Central memory CD8-positive, alpha-beta T cell (primary cell): ENCODE measurements at regions not wholly inside any gene's neighbourhood (a gene's known extent, or its start where the extent isn't known, plus 50 kb on each side); places are given as distances from the start of the nearest gene placed in this dataset.
"Not testable (repeated sequence)": the region's sequence is repeated elsewhere in the genome, so short reads cannot be mapped to it uniquely, and the experiment has no call there.

Source experiments
- ATAC-seq: fragments of 150-1000 bp; cut with Tn5 transposase; replicated peaks from 2 replicates; pipeline ENCODE4 v1.10.0; 2022; ENCODE audit warnings: mild to moderate bottlenecking, moderate FRiP score, moderate number of reproducible peaks; ENCODE audit not compliant: poor library complexity, severe bottlenecking; ENCODE audit errors: extremely low read depth
- DNase-seq, 2 donors: peaks; one replicate each; pipeline ENCODE4 v3.0.0; 2021; ENCODE audit warnings: low spot score in 2 of 2
- H3K27ac Mint-ChIP-seq: one replicate; pipeline ENCODE4 v1.8.0; 2022; ENCODE audit warnings: low read depth, mild to moderate bottlenecking, moderate library complexity, mixed read lengths
- H3K27me3 Mint-ChIP-seq: one replicate; pipeline ENCODE4 v1.8.0; 2022; ENCODE audit warnings: mixed read lengths
- H3K36me3 Mint-ChIP-seq: one replicate; pipeline ENCODE4 v1.8.0; 2022; ENCODE audit warnings: mild to moderate bottlenecking, moderate library complexity, mixed read lengths; ENCODE audit not compliant: insufficient read depth
- H3K4me1 Mint-ChIP-seq: one replicate; pipeline ENCODE4 v1.8.0; 2022; ENCODE audit warnings: mixed read lengths
- H3K4me3 Mint-ChIP-seq: one replicate; pipeline ENCODE4 v1.8.0; 2022; ENCODE audit warnings: mild to moderate bottlenecking, moderate library complexity, mixed read lengths
- H3K9me3 Mint-ChIP-seq: one replicate; pipeline ENCODE4 v1.8.0; 2022; ENCODE audit warnings: mixed read lengths

GRCh38 chr10:21125471-21126228 is 228.5 kb upstream of the NEBL start:
- no peaks in the 10 kb centered on the region for H3K4me1 Mint-ChIP-seq
- no peak for ATAC-seq
- H3K9me3 Mint-ChIP-seq = no peaks in the 10 kb centered on the region
- no peak overlapping the region for H3K27ac Mint-ChIP-seq
- no peak for DNase-seq
- H3K36me3 Mint-ChIP-seq = no peaks in the 10 kb centered on the region
- H3K4me3 Mint-ChIP-seq = no peak overlapping the region
- H3K27me3 Mint-ChIP-seq = no peaks in the 10 kb centered on the region

DNA sequence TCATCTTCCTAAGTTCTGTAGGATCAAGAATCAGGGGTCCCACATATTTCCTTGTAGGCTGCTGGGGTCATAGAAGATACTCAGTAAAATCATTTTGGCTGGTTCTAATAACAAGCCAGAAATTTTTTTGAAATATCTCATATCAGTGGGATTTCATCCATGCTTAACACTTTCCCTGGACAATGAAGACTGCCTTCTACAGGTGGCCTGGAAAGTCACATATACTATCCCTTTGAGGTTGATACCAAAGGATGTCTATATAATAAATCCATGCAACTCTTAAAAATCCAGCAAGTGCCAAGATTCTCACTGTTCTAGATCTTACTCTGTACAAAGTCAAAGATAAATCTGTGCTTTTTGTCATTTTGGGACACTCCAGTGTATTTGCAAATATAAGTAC is 225.8 kb upstream of the NEBL start:
- H3K36me3 Mint-ChIP-seq = no peaks in the 10 kb centered on the region
- H3K9me3 Mint-ChIP-seq = no peaks in the 10 kb centered on the region
- DNase-seq = no peak
- H3K27ac Mint-ChIP-seq = no peak overlapping the region
- no peak overlapping the region for H3K4me3 Mint-ChIP-seq
- ATAC-seq = no peak
- H3K27me3 Mint-ChIP-seq = no peaks in the 10 kb centered on the region
- H3K4me1 Mint-ChIP-seq = no peaks in the 10 kb centered on the region

GRCh38 chr10:21121822-21122221 is 224.7 kb upstream of the NEBL start:
- H3K9me3 Mint-ChIP-seq, H3K4me1 Mint-ChIP-seq, H3K36me3 Mint-ChIP-seq, ATAC-seq, DNase-seq, H3K4me3 Mint-ChIP-seq, H3K27me3 Mint-ChIP-seq, H3K27ac Mint-ChIP-seq: not testable (repeated sequence)

DNA sequence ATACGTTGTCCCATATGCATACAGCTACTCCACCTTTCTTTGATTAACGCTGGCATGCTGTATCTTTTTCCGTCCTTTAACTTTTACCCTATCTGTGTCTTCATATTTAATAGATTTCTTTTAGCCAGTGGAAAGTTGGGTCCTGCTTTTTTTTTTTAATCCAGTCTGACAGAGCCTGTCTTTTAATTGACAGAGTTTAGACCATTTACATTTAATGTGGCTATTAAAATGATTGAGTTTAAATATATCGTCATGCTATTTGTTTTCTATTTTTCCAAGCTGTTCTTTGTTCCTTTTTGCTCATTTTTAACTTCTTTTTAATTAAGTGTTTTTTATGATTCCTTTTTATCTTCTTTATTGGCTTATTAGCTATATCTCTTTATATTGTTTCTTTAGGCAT is 217.6 kb upstream of the NEBL start:
- Mint-ChIP-seq H3K36me3 (peaks cover 2% of the 10 kb centered on the region), H3K27ac (no peak overlapping the region), H3K4me1 (no peaks in the 10 kb centered on the region), H3K4me3 (no peak overlapping the region), H3K9me3 (peaks cover 11% of the 10 kb centered on the region), H3K27me3 (peaks cover 30% of the 10 kb centered on the region)
- ATAC-seq = no peak
- no peak for DNase-seq

- Mint-ChIP-seq H3K4me1 (no peaks in the 10 kb centered on the region), H3K27me3 (peaks cover 35% of the 10 kb centered on the region), H3K9me3 (peaks cover 11% of the 10 kb centered on the region), H3K27ac (no peak overlapping the region), H3K36me3 (peaks cover 2% of the 10 kb centered on the region), H3K4me3 (no peak overlapping the region)
- DNase-seq = no peak
- ATAC-seq = no peak
These were observed 213.2 kb upstream of the NEBL start for GRCh38 chr10:21110358-21110757.

GRCh38 chr10:21106931-21107330 is 209.8 kb upstream of the NEBL start:
- ATAC-seq, H3K36me3 Mint-ChIP-seq, H3K27ac Mint-ChIP-seq, DNase-seq, H3K9me3 Mint-ChIP-seq, H3K4me1 Mint-ChIP-seq, H3K4me3 Mint-ChIP-seq: not testable (repeated sequence)
- H3K27me3 Mint-ChIP-seq = peaks cover 34% of the 10 kb centered on the region

DNA sequence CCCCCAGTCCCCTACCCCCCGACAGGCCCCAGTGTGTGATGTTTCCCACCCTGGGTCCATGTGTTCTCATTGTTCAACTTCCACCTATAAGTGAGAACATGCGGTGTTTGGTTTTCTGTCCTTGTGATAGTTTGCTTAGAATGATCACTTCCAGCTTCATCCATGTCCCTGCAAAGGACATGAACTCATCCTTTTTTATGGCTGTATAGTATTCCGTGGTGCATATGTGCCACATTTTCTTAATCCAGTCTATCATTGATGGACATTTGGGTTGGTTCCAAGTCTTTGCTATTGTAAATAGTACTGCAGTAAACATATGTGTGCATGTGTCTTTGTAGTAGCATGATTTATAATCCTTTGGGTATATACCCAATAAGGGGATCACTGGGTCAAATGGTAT is 208.2 kb upstream of the NEBL start:
- not testable (repeated sequence) for H3K4me3 Mint-ChIP-seq, H3K9me3 Mint-ChIP-seq, DNase-seq, H3K36me3 Mint-ChIP-seq, H3K27ac Mint-ChIP-seq, ATAC-seq, H3K4me1 Mint-ChIP-seq
- peaks cover 25% of the 10 kb centered on the region for H3K27me3 Mint-ChIP-seq

DNA sequence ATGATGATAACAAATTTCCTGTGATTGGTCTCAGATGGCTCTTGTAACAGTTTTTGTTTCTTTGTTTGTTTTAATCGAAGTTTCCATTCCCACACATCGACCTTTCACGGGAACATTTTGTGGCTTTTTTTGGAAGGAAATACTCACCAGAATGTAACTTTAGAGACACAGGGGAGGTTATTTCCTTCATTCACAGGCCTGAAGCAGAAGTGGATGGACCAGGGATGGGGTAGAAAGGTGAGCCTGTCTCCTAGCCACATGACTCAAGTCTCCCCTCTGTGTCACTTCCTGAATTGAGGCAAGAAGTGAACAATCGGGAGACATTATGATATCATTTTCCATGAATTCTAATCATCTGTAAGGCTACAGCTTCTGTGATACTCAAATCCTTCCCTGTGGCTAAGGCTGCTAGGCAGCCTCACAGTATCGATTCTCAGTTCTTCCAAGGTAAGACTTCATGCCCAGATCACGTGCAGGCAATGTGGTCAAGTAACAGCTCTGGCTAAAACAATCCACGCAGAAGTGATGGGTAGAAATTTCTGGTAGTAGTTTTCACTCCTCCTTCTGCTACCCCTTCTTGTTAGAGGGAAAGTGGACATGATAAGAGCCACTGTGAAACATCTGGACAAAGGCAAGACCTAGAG is 203.9 kb upstream of the NEBL start:
- no peak overlapping the region for H3K27ac Mint-ChIP-seq

DNA sequence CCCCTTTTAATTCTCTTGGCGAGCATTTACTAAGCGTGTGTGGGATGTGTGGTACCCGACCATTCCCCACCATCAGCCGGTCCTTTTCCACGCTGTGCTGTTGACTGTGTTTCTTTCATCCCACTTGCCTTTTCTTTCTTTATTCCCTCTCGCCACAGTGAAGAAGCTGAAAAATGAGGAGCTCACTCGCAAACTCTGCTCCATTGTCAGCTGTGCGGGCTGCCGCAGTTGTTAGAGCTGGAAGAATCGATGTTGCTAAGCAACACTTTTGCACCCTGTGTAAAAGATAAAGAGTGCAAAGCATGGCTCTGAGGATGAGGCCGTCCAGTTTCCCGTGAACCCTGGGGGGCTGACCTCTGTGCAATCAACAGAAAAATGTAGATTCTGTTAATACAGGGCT is 203.1 kb upstream of the NEBL start:
- no peak overlapping the region for H3K27ac Mint-ChIP-seq
- no peaks in the 10 kb centered on the region for H3K9me3 Mint-ChIP-seq
- no peaks in the 10 kb centered on the region for H3K4me1 Mint-ChIP-seq
- no peak for ATAC-seq
- H3K36me3 Mint-ChIP-seq = peaks cover 3% of the 10 kb centered on the region
- DNase-seq = no peak
- H3K4me3 Mint-ChIP-seq = no peak overlapping the region
- H3K27me3 Mint-ChIP-seq = no peaks in the 10 kb centered on the region

More for the DNA sequence above, 203.9 kb upstream of the NEBL start:
- Mint-ChIP-seq H3K27me3 (no peaks in the 10 kb centered on the region), H3K4me3 (no peak overlapping the region), H3K4me1 (no peaks in the 10 kb centered on the region), H3K36me3 (no peaks in the 10 kb centered on the region), H3K9me3 (no peaks in the 10 kb centered on the region)
- DNase-seq (no peak), ATAC-seq (no peak)

DNA sequence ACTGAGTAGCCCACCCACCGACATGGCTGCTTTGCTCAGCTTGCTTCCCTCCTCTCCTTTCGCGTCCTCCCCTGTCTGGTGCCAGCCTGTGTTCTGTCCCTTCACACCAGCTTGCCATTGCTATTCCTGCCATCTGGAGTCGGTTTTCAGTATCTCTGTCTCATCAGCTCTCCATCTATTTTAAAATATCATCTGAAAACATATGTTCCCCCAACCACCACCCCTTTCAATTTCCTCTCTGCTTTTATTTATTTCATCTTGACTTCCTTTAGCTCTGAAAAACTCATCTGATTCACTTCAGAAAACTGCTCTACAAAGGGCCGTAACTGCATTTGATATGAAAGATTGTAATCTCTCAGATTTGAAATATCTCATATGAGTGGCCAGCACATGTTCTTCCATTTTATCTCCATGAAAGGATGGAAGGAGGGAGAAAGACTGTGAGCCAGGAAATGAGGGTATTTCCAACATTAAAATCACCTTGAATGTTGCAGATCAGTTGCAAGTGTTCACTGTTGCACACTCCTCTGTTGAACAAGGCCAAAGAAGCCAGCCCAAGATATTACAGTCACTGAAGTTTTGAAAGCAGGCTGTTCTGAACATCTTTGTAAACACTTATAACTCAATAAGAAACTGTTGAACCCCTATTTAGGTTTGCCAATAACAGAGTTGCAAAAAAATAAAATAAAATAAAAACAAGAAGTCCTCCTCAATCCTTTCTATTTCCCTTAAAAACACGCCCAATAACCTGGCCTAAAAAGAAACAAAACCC is 202.4 kb upstream of the NEBL start:
- Mint-ChIP-seq H3K4me3 (no peak overlapping the region), H3K9me3 (no peaks in the 10 kb centered on the region), H3K36me3 (peaks cover 3% of the 10 kb centered on the region), H3K4me1 (no peaks in the 10 kb centered on the region), H3K27ac (no peak overlapping the region), H3K27me3 (no peaks in the 10 kb centered on the region)
- DNase-seq = no peak
- ATAC-seq = no peak

DNA sequence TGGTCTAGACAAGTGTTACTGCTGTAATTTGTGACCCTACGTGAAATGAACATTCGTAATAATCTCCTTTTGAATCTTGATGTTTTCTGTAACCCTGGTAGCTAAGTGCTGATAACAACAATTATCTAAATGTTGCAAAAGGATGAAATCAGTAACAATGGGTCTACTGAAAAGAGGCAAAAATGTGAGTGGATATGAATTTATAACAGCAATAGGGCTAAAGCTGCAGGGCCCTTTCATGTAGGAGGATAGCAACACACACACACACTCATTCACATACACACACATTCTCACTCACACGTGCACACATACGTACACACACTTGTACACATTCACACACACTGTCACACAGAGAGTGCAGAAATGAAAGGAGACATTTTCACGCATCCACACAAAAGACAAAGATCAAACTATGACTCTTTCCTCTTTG is 200.8 kb upstream of the NEBL start:
- Mint-ChIP-seq H3K27me3 (no peaks in the 10 kb centered on the region), H3K4me3 (no peak overlapping the region), H3K4me1 (no peaks in the 10 kb centered on the region), H3K27ac (no peak overlapping the region), H3K9me3 (no peaks in the 10 kb centered on the region), H3K36me3 (peaks cover 3% of the 10 kb centered on the region)
- DNase-seq (no peak), ATAC-seq (no peak)

- Mint-ChIP-seq H3K27ac (no peak overlapping the region), H3K27me3 (no peaks in the 10 kb centered on the region), H3K4me3 (no peak overlapping the region), H3K36me3 (peaks cover 3% of the 10 kb centered on the region), H3K9me3 (peaks cover 6% of the 10 kb centered on the region), H3K4me1 (no peaks in the 10 kb centered on the region)
- ATAC-seq = no peak
- no peak for DNase-seq
These were observed 198.5 kb upstream of the NEBL start for GRCh38 chr10:21095494-21096055.
